Mucosa of descending colon (tissue), 3 donors: ENCODE measurements at regions not wholly inside any gene's neighbourhood (a gene's known extent, or its start where the extent isn't known, plus 50 kb on each side); places are given as distances from the start of the nearest gene placed in this dataset.
A peak's percentile ranks its signal among the peaks of the same experiment; 100 is the strongest.

Experiments used
- ATAC-seq: fragments of 200-7000 bp; cut with Tn5 transposase; one replicate; pipeline ENCODE4 v1.9.1; 2020; ENCODE audit warnings: mild to moderate bottlenecking, moderate library complexity
- DNase-seq, 3 donors: peaks; one replicate each; pipeline ENCODE4 v3.0.0-alpha.2; 2020
- H3K36me3 ChIP-seq: fragments of 200-600 bp; one replicate; pipeline ENCODE4 v1.8.0; 2021; ENCODE audit warnings: low read depth, mild to moderate bottlenecking
- H3K4me1 ChIP-seq: fragments of 200-600 bp; one replicate; pipeline ENCODE4 v1.8.0; 2021; ENCODE audit warnings: low read depth, mild to moderate bottlenecking
- H3K4me3 ChIP-seq: fragments of 200-600 bp; one replicate; pipeline ENCODE4 v1.8.0; 2021; ENCODE audit warnings: mild to moderate bottlenecking
- H3K9me3 ChIP-seq: fragments of 200-600 bp; one replicate; pipeline ENCODE4 v1.8.0; 2021; ENCODE audit warnings: mild to moderate bottlenecking
- CTCF ChIP-seq: fragments of 200-600 bp; IDR thresholded peaks from one replicate; pipeline ENCODE4 v1.8.0; 2022; ENCODE audit warnings: antibody characterized with exemption, mild to moderate bottlenecking
- intact Hi-C, 2 donors: fragments of 100-400 bp; cut with DNase I in 1 of 2; cut with micrococcal nuclease in 1 of 2; formaldehyde crosslinking; loops; one replicate each; pipeline versions ENCODE4 v1.11.0 to v1.11.1; 2022; cut with DNase I, micrococcal nuclease
- donor health status: DM: no; HTN: no; CAD: no; lungs with moderate emphysema.
- donor health status: DM: no; HTN: no; CAD: no.
- donor health status: DM: no; HTN: yes; CAD: no.

- DNase-seq (no peak), ATAC-seq (no peak)
- no peak overlapping the region for H3K4me3 ChIP-seq
- intact Hi-C loops = no loop called here
- H3K36me3 ChIP-seq = no peaks in the 10 kb centered on the region
- TF ChIP-seq CTCF = no peak
- H3K9me3 ChIP-seq = no peaks in the 10 kb centered on the region
- H3K4me1 ChIP-seq = peaks cover 4% of the 10 kb centered on the region
Measured at GRCh38 chr2:224252631-224253030, 149.3 kb downstream of the FAM124B start.

- intact Hi-C loops = no loop called here
- DNase-seq (no peak), ATAC-seq (peak; percentile 53)
- Histone ChIP-seq H3K4me3 (no peak overlapping the region), H3K9me3 (no peaks in the 10 kb centered on the region), H3K4me1 (peaks cover 4% of the 10 kb centered on the region), H3K36me3 (no peaks in the 10 kb centered on the region)
- TF ChIP-seq CTCF = no peak
Measured at GRCh38 chr2:224248944-224249371, 152.9 kb downstream of the FAM124B start.

GRCh38 chr2:224242561-224242960 lies 159.3 kb downstream of the FAM124B start:
- DNase-seq (no peak), ATAC-seq (peak; percentile 33)
- no peaks in the 10 kb centered on the region for H3K4me1 ChIP-seq
- H3K36me3 ChIP-seq = no peaks in the 10 kb centered on the region
- no peak for TF ChIP-seq CTCF
- intact Hi-C loops = no loop called here
- H3K4me3 ChIP-seq = no peak overlapping the region
- H3K9me3 ChIP-seq = no peaks in the 10 kb centered on the region

- no peaks in the 10 kb centered on the region for H3K9me3 ChIP-seq
- intact Hi-C loops = no loop called here
- no peaks in the 10 kb centered on the region for H3K36me3 ChIP-seq
- H3K4me3 ChIP-seq = no peak overlapping the region
- DNase-seq (no peak), ATAC-seq (no peak)
- TF ChIP-seq CTCF = no peak
- H3K4me1 ChIP-seq = no peaks in the 10 kb centered on the region
Measured at GRCh38 chr2:224241812-224242211, 160.1 kb downstream of the FAM124B start.

- H3K36me3 ChIP-seq = no peaks in the 10 kb centered on the region
- intact Hi-C loops = no loop called here
- no peak for DNase-seq
- no peak for TF ChIP-seq CTCF
- no peaks in the 10 kb centered on the region for H3K4me1 ChIP-seq
- H3K9me3 ChIP-seq = no peaks in the 10 kb centered on the region
- ATAC-seq = no peak
- no peak overlapping the region for H3K4me3 ChIP-seq
Measured at GRCh38 chr2:224241001-224241400, 160.9 kb downstream of the FAM124B start.

- intact Hi-C loops = no loop called here
- no peak overlapping the region for H3K4me3 ChIP-seq
- DNase-seq (no peak), ATAC-seq (no peak)
- TF ChIP-seq CTCF = no peak
- no peaks in the 10 kb centered on the region for H3K9me3 ChIP-seq
- H3K4me1 ChIP-seq = no peaks in the 10 kb centered on the region
- H3K36me3 ChIP-seq = no peaks in the 10 kb centered on the region
Measured at GRCh38 chr2:224223851-224224555, 177.9 kb downstream of the FAM124B start.
